Cardiac septum (tissue), 1 donor: ENCODE measurements at regions not wholly inside any gene's neighbourhood (a gene's known extent, or its start where the extent isn't known, plus 50 kb on each side); places are given as distances from the start of the nearest gene placed in this dataset.

ENCODE experiments used
- DNase-seq: peaks from one replicate; pipeline ENCODE4 v3.0.0-alpha.2; 2020; ENCODE audit warnings: low spot score
- intact Hi-C: fragments of 100-400 bp; cut with DNase I; formaldehyde crosslinking; loops from one replicate; pipeline ENCODE4 v1.14.0; 2022
- donor health status: DM: no; HTN: no; CAD: no.

GRCh38 chr6:26292709-26293108 lies 72.3 kb upstream of the BTN3A2 start:
- intact Hi-C loops, result no loop called here
- DNase-seq, result no peak

DNA sequence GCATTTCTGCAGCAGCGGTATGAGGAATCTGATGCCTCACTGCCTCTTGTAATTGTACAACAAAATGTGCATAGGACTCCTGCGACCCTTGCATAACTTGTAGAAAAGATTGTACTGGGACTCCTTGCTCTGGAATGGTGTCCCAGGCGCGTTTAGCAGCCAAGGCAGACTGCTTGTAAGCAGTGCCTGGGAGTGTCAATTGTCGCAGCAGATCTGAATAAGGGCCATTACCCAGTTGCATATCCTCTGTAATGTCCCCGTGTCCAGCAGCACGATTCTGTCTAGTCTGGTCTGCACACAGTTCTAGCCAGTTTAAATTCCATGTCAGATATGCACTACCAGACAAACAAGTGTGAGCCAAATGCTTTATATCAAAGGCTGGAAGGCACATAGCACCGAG lies 70.7 kb upstream of the BTN3A2 start:
- no peak for DNase-seq

GRCh38 chr6:26295691-26296555 lies 69.1 kb upstream of the BTN3A2 start:
- DNase-seq, result no peak
- intact Hi-C loops, result no loop called here

More for the DNA sequence above, 70.7 kb upstream of the BTN3A2 start:
- intact Hi-C loops, result no loop called here

DNA sequence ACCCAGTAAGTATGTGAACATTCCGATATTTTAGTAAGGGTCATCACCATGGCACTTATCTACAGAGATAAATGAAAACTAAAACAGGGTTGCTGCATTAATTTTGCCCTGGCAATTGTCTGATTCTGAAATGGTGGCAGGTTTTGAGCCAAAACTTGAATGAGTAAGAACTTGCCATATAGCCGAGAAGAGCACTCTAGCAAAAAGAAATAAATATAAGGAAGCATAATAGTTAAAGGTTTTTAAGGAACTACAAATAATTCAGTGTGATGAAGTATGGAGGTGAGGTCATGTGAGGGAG lies 68.5 kb upstream of the BTN3A2 start:
- no peak for DNase-seq
- intact Hi-C loops, result no loop called here

GRCh38 chr6:26296857-26297648 lies 67.9 kb upstream of the BTN3A2 start:
- intact Hi-C loops, result no loop called here
- DNase-seq, result no peak

- intact Hi-C loops, result no loop called here
- DNase-seq, result no peak
Measured at GRCh38 chr6:26299286-26300042, 65.5 kb upstream of the BTN3A2 start.

DNA sequence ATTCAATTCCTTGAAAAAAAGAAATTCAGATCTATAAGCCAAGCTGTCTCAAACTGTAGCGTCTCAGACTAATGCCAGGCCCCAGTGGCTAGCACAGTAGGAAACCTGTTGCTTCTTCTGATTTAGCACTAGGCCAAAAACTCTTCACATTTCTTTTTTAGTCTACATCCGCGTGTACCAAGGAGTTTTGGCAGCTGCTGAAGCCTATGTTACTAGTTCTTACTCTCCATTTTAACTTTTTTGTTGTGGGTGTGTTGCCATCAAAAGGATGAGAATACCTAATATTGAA lies 65.0 kb upstream of the BTN3A2 start:
- no peak for DNase-seq
- intact Hi-C loops, result no loop called here

- DNase-seq, result no peak
- intact Hi-C loops, result no loop called here
Measured at GRCh38 chr6:26300359-26300758, 64.6 kb upstream of the BTN3A2 start.

- DNase-seq, result no peak
- intact Hi-C loops, result no loop called here
Measured at GRCh38 chr6:26300828-26301227, 64.2 kb upstream of the BTN3A2 start.

GRCh38 chr6:26301638-26302037 lies 63.4 kb upstream of the BTN3A2 start:
- no peak for DNase-seq
- intact Hi-C loops, result no loop called here

- intact Hi-C loops, result no loop called here
- no peak for DNase-seq
Measured at GRCh38 chr6:26302941-26303559, 61.9 kb upstream of the BTN3A2 start.

GRCh38 chr6:26304213-26304796 lies 60.7 kb upstream of the BTN3A2 start:
- no peak for DNase-seq
- intact Hi-C loops, result no loop called here

DNA sequence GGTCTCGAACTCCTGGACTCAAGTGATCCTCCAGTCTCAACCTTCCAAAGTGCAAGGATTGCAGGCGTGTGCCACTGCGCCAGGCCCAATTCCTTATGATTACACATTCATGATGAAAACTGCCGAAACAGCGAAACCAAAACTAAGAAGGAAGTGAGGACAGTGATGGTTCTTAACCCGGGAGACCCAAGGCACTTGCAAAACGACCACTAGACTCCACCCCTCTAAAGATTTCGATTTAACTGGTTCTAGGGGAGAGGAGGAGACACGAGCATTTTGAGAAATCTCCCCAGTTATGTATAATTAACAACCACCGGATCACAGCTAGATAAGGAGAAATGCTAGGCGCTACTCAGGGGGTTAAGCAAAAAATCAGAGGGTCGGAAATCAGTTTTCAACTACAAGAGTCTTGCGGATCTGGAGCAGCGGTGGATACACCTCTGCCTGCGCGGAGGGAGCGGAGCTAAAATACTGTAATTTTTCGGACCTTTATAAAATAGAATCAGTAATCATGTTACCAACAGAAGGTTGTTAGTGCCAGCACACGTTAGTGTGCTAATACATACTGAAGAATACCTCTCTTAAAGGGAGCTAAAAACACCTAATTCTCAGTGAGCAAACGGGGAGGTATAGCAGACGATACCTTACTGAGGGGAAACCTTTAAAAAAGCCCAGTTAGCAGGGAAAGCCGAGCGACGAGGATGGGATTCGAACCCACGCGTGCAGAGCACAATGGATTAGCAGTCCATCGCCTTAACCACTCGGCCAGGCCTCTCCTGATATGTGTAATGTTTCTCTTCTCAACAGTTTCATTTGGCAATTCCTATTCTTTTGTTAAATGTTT lies 60.0 kb upstream of the BTN3A2 start:
- DNase-seq, result no peak
- intact Hi-C loops, result no loop called here

GRCh38 chr6:26305641-26305969 lies 59.4 kb upstream of the BTN3A2 start:
- DNase-seq, result no peak
- intact Hi-C loops, result no loop called here

GRCh38 chr6:26306232-26306631 lies 58.8 kb upstream of the BTN3A2 start:
- intact Hi-C loops, result no loop called here
- no peak for DNase-seq

DNA sequence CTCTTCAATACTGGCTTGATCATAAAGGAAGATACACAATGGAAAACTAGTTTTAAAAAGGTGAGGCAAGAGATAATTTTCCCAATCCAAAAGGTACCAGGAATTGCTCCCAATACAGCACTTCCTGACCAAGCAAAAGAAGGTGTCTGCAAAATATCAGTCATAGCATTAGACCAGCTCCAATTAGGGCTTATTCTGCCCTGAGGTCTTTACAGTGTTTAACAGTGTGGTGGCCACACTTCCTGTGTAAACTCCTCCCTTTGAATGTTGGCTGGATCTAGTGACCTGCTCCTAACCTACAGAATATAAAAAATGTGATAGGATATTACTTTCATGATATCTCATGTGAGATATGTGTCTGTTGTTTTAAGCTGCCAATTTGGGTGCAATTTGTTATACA lies 57.1 kb upstream of the BTN3A2 start:
- no peak for DNase-seq
- intact Hi-C loops, result no loop called here

- no peak for DNase-seq
Measured at GRCh38 chr6:26309731-26310142, 55.3 kb upstream of the BTN3A2 start.

GRCh38 chr6:26311012-26311384 lies 54.0 kb upstream of the BTN3A2 start:
- no peak for DNase-seq
- intact Hi-C loops, result loop anchor here (2.0 kb wide), 1 partner anchor 24 kb away; no protein-coding TSS in a partner anchor

More at GRCh38 chr6:26309731-26310142, 55.3 kb upstream of the BTN3A2 start:
- intact Hi-C loops, result loop anchor here (2.0 kb wide), 1 partner anchor 23 kb away; no protein-coding TSS in a partner anchor
